ENCODE measurements at regions not wholly inside any gene's neighbourhood (a gene's known extent, or its start where the extent isn't known, plus 50 kb on each side); places are given as distances from the start of the nearest gene placed in this dataset.

GRCh38 chr7:153322991-153323390, 563.4 kb downstream of the ACTR3B start:
- no peak for TF ChIP-seq SIN3A (IDR thresholded peaks at IDR 0.05; ENCODE audit: borderline replicate concordance, insufficient read depth, low read depth, low read length)
- no peak for TF ChIP-seq CTCF (IDR thresholded peaks at IDR 0.05)
- no peak for TF ChIP-seq POLR2AphosphoS5 (IDR thresholded peaks at IDR 0.05; ENCODE audit: low read depth, low read length)
- TF ChIP-seq TCF7L2 (IDR thresholded peaks at IDR 0.05; ENCODE audit: low read depth, low read length) = no peak
- TF ChIP-seq, protein P1, sequence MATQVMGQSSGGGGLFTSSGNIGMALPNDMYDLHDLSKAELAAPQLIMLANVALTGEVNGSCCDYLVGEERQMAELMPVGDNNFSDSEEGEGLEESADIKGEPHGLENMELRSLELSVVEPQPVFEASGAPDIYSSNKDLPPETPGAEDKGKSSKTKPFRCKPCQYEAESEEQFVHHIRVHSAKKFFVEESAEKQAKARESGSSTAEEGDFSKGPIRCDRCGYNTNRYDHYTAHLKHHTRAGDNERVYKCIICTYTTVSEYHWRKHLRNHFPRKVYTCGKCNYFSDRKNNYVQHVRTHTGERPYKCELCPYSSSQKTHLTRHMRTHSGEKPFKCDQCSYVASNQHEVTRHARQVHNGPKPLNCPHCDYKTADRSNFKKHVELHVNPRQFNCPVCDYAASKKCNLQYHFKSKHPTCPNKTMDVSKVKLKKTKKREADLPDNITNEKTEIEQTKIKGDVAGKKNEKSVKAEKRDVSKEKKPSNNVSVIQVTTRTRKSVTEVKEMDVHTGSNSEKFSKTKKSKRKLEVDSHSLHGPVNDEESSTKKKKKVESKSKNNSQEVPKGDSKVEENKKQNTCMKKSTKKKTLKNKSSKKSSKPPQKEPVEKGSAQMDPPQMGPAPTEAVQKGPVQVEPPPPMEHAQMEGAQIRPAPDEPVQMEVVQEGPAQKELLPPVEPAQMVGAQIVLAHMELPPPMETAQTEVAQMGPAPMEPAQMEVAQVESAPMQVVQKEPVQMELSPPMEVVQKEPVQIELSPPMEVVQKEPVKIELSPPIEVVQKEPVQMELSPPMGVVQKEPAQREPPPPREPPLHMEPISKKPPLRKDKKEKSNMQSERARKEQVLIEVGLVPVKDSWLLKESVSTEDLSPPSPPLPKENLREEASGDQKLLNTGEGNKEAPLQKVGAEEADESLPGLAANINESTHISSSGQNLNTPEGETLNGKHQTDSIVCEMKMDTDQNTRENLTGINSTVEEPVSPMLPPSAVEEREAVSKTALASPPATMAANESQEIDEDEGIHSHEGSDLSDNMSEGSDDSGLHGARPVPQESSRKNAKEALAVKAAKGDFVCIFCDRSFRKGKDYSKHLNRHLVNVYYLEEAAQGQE (IDR thresholded peaks at IDR 0.05; ENCODE audit: insufficient read depth in 1 of 2, low read depth in 2 of 2, low read length in 1 of 2) = no peak
- ChIA-PET POLR2A (no interaction called here), CTCF (no interaction called here)
- no peaks in the 10 kb centered on the region for H3K27me3 ChIP-seq (ENCODE audit: control insufficient read depth, insufficient read depth, low read length)
- H3K9me3 ChIP-seq (ENCODE audit: control insufficient read depth, insufficient read depth, low read depth, low read length) = no peaks in the 10 kb centered on the region
- no peak overlapping the region for H3K27ac ChIP-seq (ENCODE audit: low read length)
- DNase-seq (ENCODE audit: low read depth, low spot score) = no peak
- H3K4me3 ChIP-seq (ENCODE audit: low read depth in 2 of 2, low read length in 2 of 2) = no peak overlapping the region
- in situ Hi-C loops (cut with HindIII; ENCODE audit: low pct_unique_long_range_greater_than_20kb, low sequenced_read_pairs) (no loop called here), intact Hi-C loops (cut with micrococcal nuclease; ENCODE audit: unreplicated experiment) (no loop called here)
- H3K4me1 ChIP-seq (ENCODE audit: control insufficient read depth, insufficient read depth, low read length) = no peaks in the 10 kb centered on the region
- no peaks in the 10 kb centered on the region for H3K36me3 ChIP-seq (ENCODE audit: control insufficient read depth, insufficient read depth, low read length)
- BruUV-seq (replicated peaks) = no TSS peak
- no peak for ATAC-seq

DNA sequence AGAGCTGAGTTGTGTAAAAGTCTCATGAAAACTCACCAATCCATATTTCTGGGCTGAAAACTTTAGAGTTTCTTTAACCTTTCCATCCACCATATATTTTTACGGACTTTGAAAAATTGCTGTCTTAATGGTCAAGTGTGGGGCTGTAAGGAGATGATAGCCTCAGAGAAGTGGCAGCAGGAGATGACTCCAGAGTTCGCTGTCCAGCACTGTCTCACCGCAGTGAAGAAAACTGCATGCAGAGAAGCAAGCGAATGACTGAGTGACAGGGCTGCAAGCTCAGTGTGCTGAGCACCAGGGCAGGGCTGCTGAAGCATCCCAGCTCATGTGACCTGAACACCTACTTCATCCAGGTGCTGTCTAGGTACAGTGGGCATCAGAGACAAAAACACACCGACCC, 564.5 kb downstream of the ACTR3B start:
- ATAC-seq (no peak), DNase-seq (ENCODE audit: low read depth, low spot score) (no peak)
- BruUV-seq (replicated peaks) = no TSS peak
- in situ Hi-C loops (cut with HindIII; ENCODE audit: low pct_unique_long_range_greater_than_20kb, low sequenced_read_pairs) = no loop called here
- Histone ChIP-seq H3K36me3 (ENCODE audit: control insufficient read depth, insufficient read depth, low read length) (no peaks in the 10 kb centered on the region), H3K4me3 (ENCODE audit: low read depth in 2 of 2, low read length in 2 of 2) (no peak overlapping the region), H3K27me3 (ENCODE audit: control insufficient read depth, insufficient read depth, low read length) (no peaks in the 10 kb centered on the region), H3K27ac (ENCODE audit: low read length) (no peak overlapping the region), H3K4me1 (ENCODE audit: control insufficient read depth, insufficient read depth, low read length) (no peaks in the 10 kb centered on the region), H3K9me3 (ENCODE audit: control insufficient read depth, insufficient read depth, low read depth, low read length) (no peaks in the 10 kb centered on the region)
- ChIA-PET POLR2A (no interaction called here), CTCF (no interaction called here)
- intact Hi-C loops (cut with micrococcal nuclease; ENCODE audit: unreplicated experiment) = no loop called here
- no peak for TF ChIP-seq POLR2AphosphoS5 (IDR thresholded peaks at IDR 0.05; ENCODE audit: low read depth, low read length)
- TF ChIP-seq, protein P1 (IDR thresholded peaks at IDR 0.05; ENCODE audit: insufficient read depth in 1 of 2, low read depth in 2 of 2, low read length in 1 of 2) = no peak
- TF ChIP-seq SIN3A (IDR thresholded peaks at IDR 0.05; ENCODE audit: borderline replicate concordance, insufficient read depth, low read depth, low read length) = no peak
- no peak for TF ChIP-seq TCF7L2 (IDR thresholded peaks at IDR 0.05; ENCODE audit: low read depth, low read length)
- no peak for TF ChIP-seq CTCF (IDR thresholded peaks at IDR 0.05)
